ENCODE measurements at regions not wholly inside any gene's neighbourhood (a gene's known extent, or its start where the extent isn't known, plus 50 kb on each side); places are given as distances from the start of the nearest gene placed in this dataset.
"Not testable (repeated sequence)": the region's sequence is repeated elsewhere in the genome, so short reads cannot be mapped to it uniquely, and the experiment has no call there.

DNA sequence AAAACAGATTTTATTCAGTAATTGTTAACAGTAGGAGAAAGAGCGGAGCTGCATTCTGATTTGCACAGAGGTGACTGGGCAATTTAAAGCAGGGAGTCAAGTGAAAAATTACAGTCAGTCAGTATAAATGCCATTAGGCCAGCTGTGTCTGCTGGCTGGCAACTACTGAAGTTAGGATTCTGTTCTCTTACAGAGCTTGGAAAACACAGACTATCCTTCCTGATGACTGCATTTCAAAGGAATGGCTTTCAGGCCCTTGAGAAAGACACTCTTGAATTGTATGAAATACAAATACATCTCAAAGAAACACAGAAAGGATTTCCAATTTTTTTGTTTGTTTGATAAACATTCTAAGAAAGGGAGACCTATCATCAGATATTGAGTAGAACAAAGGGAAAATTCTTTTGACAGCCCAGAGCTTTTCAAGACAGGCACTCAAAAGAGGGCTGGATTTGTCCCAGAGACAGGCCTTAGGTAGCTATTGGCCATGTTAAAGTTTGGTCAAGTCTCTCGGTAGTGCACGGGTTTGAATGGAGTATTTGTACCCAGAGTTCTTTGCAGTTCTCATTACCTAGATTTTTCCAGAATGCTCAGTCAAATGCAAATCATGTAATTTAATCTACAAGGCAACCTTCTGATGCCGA, 551.2 kb upstream of the CCDC54 start:
- no peak for DNase-seq (ENCODE audit: extremely low read depth in 1 of 2, low read depth in 1 of 2)

DNA sequence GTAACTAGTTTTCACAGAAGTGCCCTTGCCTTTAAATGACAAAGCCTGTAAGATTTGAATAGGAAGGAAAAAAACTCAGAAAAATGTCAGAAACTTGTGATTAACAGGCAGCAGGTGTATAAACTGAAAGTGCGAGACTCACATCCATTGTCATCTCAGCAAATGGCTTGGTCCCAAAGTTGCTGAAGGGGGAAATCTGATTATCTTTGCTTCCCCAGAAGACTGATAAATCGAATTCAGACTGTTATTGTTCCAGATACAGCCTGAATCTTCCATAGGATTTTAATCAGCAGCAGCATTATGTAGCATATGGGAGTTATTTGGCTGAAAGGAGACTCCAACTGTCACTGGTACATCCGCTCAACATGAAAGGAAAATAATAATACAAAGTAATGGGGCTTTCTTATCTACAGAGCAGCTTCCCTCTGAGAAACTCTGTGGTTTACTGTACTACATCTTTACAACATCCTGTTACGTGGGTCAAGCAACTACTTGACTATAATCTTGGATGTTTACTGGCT, 550.4 kb upstream of the CCDC54 start:
- DNase-seq (ENCODE audit: extremely low read depth in 1 of 2, low read depth in 1 of 2), result no peak

DNA sequence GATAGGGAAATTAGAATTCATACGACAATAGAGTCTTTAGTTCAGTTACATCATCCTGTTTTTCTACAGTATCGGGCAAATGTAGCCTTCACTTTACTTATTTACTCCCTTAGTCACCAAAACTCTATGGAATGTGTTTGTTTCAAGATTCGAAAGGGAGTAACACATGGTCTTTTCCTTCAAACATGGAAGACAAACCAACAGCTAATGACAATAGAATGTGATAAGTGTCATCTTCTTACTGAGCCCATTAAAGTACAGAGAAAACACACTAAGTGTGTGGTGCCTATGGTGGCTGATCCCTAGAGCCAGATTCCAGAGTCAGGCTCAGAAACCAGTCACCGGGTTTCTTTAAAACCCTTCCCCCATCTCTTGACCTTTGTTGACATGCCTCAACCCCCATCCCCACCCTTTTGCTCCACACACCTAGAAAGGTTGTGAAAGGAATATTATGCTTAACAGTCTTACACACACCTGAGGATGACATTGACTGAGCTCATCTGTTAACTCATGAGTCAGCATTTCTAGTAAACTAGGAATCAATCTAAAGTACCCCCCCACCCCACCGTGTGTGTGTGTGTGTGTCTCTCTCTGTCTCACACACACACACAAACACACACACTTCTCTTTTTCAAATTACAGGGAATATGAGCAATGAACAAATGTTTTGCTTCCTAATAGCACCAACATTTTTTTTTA, 549.6 kb upstream of the CCDC54 start:
- DNase-seq (ENCODE audit: extremely low read depth in 1 of 2, low read depth in 1 of 2), result no peak

DNA sequence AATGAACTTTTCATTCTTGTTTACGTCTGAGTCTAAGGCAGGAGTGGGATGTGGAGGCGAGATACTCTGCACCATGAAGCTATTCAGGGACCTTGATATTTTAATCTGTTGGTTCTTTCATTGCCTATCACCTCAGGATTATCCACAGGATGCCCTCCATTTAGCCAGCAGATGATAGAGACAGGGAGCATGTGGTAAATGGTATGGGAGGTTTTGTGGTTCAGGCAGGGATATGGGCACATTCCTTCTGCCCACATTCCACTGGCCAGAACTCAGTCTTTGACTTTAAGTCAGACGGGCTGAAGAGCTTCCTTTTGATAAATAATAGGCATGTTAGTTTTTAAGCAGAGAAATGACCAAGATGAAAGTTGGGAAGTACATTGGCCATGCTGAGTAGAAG, 548.0 kb upstream of the CCDC54 start:
- no peak for DNase-seq (ENCODE audit: extremely low read depth in 1 of 2, low read depth in 1 of 2)

DNA sequence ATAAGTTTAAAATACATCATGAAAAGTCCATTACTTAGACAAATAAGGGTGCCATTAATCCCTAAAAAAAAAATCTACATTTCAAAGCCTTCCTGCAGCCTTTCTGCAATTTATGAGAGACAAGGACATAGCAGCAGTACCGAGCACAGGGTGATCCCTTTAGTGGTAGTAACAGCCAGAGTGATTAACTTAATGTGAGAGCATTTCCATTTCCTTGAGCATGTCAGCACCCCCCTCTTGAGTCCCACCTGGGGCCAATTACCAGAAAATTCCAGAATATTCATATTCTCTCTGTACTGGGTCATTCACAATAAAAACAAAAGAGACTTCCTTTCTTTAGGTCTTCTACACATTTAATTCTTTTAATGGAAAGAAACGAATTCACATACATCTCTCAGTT, 546.9 kb upstream of the CCDC54 start:
- no peak for DNase-seq (ENCODE audit: extremely low read depth in 1 of 2, low read depth in 1 of 2)

DNA sequence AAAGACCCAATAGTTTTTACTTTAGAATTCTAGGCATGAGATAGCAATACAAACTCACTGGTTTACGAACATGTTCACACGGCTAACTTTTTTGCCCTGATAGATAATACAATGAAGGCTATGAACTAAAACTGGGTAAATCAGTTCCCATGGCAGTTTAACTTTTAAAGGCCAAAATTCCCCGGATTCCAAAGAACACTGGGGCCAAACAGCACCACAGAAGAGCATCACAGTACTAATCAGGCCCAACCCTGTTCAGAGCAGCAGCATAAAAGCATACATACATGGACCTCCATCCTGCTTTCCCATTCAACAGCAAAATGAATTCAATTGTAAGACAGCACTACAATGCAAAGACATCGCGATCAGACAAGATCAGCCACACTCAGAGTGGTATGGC, 540.3 kb upstream of the CCDC54 start:
- no peak for DNase-seq (ENCODE audit: extremely low read depth in 1 of 2, low read depth in 1 of 2)

DNA sequence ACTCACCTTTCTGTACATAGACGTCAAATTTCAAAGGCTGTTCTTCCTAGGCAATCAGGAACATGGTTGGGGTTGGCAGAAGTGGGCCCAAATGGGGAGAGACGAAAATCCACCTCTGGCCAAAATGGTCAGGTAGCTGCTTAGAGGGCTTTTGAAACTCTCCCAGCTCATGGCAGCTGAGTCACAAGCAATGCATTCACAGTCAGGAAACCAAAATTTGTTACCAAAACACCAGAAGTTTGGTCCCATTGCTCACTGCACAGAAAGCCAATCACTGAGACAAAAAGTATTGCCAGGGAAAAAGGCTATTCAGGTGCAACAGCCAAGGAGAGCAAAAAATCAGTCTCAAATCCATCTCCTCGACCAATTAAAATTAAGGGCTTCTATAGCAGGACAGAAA, 539.6 kb upstream of the CCDC54 start:
- no peak for DNase-seq (ENCODE audit: extremely low read depth in 1 of 2, low read depth in 1 of 2)

DNA sequence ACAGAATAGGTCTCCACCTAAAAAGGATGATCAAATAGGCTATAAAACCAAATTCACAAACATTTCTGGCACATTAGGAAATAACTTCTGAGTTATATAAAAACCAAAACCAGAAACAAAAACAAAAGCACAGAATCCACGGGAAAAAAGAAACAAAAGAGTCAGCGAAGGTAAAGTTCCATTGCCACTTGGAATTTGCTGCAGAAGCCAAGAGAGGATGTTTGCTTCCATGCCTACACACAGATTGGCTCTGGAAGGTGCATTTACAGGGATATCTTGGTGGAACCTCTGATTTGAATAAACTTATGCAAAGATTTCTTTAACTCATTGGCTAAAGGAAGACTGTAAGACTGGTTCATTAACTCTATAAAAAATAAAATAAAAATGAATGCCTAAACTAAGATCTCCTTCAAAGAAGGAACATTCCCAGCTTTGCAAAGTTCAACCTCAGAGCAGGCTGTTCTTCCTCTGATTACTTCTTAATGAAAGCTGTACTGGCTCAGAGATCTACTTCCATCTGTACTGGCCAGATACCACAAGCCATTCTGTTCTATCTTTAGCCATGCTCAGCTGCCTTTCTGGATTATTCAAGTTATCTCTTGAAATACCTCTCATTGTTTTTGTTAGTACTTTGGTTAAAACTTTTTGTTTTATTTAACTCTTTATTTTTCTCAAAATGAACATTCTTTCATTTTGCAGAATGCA, 537.5 kb upstream of the CCDC54 start:
- no peak for DNase-seq (ENCODE audit: extremely low read depth in 1 of 2, low read depth in 1 of 2)

DNA sequence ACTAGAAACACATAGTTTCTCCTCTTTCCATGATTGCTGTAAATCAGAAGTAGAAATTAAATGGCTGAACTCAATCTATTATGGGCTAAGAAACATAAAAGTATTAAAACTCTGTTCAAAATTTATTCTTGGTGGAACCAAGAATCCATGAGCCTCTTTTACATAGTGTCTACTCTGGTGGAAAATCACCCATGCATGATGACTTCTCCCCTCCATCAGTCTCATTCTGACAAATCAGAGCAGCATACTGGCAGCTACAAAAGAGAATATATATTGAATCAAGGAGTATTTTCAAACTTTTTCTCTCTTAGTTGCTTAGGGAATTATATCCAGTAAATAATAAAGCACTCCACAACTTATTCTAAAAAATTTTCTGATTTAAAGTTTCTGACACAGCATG, 536.9 kb upstream of the CCDC54 start:
- DNase-seq (ENCODE audit: extremely low read depth in 1 of 2, low read depth in 1 of 2), result no peak

DNA sequence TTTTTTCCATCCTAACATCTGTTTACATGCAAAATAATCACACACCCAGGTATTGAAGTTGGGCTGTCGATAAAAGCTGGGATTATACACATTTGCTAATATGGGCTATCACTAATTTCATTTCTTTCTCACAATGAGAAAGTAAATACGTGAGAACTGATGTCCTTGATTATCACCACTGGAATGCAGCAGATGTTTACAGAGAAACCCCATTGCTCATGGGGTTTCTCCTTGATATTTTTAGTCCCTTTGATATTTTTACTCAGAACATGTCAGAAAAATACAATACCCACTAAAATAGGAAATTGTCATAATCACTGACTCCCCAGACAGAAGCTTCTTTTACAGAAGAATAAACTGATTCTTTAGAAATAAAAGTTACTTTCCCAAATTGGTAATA, 535.1 kb upstream of the CCDC54 start:
- no peak for DNase-seq (ENCODE audit: extremely low read depth in 1 of 2, low read depth in 1 of 2)

DNA sequence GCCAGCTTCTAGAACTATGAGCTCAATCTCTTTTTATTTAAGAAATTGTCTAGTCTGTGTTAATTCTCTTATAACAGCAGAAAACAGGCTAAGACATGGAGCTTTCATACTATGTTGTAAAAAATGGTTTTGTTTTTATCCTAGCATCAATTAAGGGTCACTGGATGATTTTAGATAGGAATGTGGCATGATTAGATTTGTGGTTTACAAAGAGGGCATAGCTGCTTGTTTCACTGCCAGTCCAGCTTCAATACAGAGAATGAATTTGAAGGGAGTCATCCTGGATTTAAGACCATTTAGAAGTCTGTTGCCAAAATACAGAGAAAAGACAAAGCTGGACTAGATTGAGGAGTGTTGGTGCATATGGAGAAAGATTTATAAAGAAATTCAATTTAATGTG, 532.6 kb upstream of the CCDC54 start:
- DNase-seq (ENCODE audit: extremely low read depth in 1 of 2, low read depth in 1 of 2), result no peak

DNA sequence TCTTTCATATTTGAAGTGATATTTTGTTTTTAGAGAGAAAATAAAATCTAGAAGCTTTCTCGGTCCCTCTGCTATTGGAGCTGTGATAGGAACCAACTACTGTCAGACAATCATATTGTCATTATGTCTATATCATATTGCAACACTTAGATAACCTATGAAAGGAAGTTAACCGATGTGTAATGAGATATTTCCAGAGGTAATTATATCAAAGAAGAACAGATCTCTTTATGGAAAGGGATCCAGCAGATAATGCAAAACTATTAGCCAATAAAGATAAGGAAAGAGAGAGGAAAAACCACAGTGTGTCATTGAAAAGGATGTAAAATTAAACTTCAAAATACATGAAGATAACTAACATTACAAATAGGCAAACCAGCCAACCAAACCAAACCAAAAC, 529.1 kb upstream of the CCDC54 start:
- no peak for DNase-seq (ENCODE audit: extremely low read depth in 1 of 2, low read depth in 1 of 2)

DNA sequence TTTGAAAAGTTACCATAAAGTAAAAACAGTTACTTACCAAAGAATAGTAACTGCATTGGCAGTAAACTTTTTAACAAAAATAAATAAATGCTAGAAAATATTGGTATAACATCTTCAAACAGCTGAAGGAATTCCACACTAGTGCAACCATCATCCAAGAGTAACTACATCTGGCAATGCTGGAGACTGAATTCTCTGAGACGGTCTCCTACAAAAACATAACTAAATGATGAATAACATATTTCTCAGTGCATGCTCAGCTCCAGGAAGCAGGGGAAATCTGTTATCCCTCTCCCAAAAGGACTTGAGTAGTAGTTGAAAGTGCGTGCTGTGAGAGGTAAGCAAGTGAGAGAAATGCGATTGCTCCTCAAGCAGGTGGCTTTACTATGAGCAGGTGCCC, 526.8 kb upstream of the CCDC54 start:
- no peak for DNase-seq (ENCODE audit: extremely low read depth in 1 of 2, low read depth in 1 of 2)

DNA sequence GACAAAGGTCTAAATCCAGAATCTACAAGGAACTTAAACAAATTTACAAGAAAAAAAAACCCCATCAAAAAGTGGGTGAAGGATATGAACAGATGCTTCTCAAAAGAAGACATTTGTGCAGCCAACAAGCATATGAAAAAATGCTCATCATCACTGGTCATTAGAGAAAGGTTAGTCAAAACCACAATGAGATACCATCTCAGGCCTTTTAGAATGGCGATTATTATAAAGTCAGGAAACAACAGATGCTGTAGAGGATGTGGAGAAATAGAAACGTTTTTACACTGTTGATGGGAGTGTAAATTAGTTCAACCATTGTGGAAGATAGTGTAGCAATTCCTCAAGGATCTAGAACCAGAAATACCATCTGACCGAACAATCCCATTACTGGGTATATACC, 518.9 kb upstream of the CCDC54 start:
- not testable (repeated sequence) for DNase-seq (ENCODE audit: extremely low read depth in 1 of 2, low read depth in 1 of 2)

DNA sequence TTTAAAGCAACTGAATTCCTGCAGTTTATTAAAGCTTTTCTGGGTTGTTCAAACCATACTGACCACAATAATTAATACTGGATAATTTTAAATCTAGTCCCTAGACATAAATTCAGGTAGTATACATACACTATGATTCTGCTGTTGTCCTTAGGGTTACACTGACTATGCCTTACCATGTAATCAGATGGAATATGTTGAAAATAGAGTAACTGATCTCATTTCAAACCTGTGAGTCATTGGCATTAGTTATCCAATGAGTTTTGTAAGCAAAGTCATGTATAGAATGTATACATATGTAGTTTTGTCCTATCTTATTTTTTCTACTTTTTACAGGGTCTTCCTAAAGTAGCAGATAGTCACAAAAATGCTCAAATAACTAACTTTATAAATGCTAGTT, 517.1 kb upstream of the CCDC54 start:
- no peak for DNase-seq (ENCODE audit: extremely low read depth in 1 of 2, low read depth in 1 of 2)

DNA sequence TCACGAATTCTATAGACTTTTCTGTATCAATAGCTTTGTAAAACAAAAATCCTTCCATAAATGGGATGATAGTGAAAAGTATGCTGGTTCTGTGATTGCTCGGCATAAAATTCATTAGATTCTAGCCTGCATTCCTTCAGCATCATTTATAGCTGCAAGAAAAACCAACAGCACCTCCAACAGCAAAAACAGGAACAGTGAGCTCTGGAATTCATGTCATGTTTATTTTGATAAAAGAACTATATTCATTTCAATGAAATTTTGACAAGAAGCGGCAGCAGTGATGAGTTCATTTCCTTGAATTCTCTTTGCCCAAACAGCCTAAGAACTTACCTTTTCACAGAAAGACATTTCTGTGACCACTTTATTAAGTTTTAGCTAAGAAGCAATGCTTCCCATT, 515.2 kb upstream of the CCDC54 start:
- no peak for DNase-seq (ENCODE audit: extremely low read depth in 1 of 2, low read depth in 1 of 2)

DNA sequence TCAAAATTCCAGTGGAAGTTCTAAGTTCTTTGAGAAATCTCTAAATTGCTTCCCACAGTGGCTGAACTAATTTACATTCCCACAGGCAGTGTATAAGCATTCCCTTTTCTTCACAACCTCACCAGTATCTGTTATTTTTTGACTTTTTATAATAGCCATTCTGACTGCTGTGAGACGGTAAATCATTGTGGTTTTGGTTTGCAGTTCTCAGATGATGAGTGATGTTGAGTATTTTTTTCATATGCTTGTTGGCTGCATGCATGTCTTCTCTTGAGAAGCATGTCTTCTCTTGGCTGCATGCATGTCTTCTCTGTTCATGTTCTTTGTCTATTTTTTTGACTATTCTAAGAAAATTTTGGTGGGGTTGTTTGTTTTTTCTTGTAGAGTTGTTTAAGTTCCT, 499.6 kb upstream of the CCDC54 start:
- DNase-seq (ENCODE audit: extremely low read depth in 1 of 2, low read depth in 1 of 2), result no peak

DNA sequence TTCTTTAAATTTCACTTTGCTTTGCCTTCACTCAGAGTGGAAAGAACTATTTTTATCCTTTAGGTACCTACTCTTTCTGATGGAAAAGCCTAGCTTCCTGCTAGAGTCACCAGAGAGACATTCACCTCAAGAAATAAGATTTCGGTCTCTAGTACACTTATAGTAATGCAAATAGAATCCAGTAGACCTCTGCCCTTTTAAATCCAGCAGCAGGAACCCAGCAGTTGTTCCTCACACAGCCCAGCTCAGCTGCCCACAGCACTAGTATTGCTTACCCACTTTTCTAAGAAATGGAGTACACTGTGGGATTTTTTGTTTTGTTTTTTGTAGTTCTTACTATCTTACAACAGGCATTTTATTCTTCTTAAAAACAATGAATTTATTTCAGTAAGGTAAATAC, 497.0 kb upstream of the CCDC54 start:
- no peak for DNase-seq (ENCODE audit: extremely low read depth in 1 of 2, low read depth in 1 of 2)

DNA sequence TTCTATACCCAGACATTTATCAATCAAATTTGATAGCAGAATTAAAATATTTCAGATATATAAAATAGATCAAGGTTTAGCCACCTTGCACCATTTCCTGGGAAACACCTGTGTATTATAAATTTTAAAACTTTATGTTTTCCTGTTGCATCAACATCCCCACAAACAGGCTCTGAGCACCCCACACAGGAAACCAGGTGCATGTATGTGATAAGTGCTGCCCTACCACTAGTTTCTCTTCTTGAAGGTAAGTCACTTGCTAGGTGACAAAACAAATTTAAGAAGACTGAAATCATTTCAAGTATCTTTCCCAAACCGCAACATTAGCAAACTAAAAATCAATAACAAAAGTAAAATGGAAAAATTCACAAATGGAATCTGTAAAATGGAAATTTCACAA, 496.1 kb upstream of the CCDC54 start:
- DNase-seq (ENCODE audit: extremely low read depth in 1 of 2, low read depth in 1 of 2), result no peak

DNA sequence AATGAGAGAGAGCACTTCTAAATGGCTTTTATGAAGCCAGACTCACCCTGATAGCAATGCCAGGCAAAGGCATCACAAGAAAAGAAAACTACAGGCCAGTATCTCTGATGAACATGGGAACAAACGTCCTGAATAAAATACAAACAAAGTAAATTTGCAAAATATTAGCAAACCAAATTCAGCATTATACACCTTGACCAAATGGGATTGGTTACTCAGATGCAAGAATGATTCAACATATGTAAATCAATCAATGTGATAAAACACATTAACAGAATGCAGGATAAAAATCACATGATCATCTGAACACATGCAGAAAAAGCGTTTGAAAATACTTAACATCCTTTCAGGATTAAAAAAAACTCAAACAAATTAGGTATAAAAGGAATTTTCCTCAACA, 494.9 kb upstream of the CCDC54 start:
- no peak for DNase-seq (ENCODE audit: extremely low read depth in 1 of 2, low read depth in 1 of 2)

DNA sequence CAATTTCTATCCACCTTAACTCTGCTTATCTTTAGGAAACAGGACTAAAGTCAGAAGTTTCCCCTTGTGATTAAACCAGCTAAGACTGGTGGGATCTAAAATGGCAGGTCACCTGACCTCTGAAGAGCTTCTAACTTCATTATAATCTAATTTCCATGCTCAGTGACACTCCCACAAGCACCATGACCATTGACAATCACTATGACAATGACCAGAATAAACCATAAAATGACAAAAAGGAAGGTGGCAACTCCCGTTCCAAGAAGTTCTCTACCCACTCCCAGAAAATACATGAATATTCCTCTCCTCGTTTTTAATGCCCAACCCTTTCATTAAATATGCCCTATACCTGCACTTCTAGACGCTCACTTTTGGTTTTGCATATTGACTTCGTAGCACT, 471.2 kb upstream of the CCDC54 start:
- DNase-seq (ENCODE audit: extremely low read depth in 1 of 2, low read depth in 1 of 2), result no peak
